ENCODE measurements at regions not wholly inside any gene's neighbourhood (a gene's known extent, or its start where the extent isn't known, plus 50 kb on each side); places are given as distances from the start of the nearest gene placed in this dataset.

DNA sequence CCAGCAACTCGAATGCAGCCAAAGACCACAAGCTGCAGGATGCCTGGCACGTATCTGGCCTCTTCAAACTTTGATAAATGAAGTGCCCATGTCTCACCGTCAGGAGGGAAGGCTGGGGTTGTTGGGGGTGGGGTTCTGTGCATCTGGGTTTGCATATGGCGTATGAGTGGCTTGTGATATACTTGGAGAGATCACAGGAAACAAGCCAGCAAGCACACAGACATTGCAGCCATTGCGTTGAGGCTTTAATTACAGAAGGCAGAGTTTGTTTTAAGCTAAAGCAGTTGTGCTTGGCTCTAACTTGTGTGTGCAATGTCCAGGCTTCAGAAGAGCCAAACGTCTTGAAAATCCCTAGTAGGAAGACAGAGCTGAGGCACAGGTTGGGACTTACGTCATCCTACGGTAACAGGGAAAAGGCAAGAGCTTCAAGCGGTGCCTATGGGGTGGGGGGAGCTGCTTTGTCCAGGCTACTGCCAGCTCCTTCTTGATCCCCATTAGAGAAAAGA lies 109.2 kb downstream of the ASB7 start:
- Mint-ChIP-seq H3K36me3 (ENCODE audit: low read depth, unreplicated experiment) (no peaks in the 10 kb centered on the region), H3K9me3 (ENCODE audit: unreplicated experiment) (peaks cover 7% of the 10 kb centered on the region), H3K27me3 (ENCODE audit: low read depth, unreplicated experiment) (peaks cover 18% of the 10 kb centered on the region), H3K4me1 (ENCODE audit: low read depth, unreplicated experiment) (peaks cover 6% of the 10 kb centered on the region), H3K4me3 (ENCODE audit: unreplicated experiment) (no peak overlapping the region), H3K27ac (ENCODE audit: unreplicated experiment) (no peak overlapping the region)
- Histone ChIP-seq H3K4me3 (ENCODE audit: insufficient read depth, low read depth, low read length) (no peak overlapping the region), H4K20me1 (ENCODE audit: insufficient read depth, low read length) (no peaks in the 10 kb centered on the region), H3K4me2 (ENCODE audit: low read length) (no peak overlapping the region), H3K4me1 (ENCODE audit: insufficient read depth, low read length) (peaks cover 18% of the 10 kb centered on the region), H3K27me3 (ENCODE audit: insufficient read depth, low read length) (no peaks in the 10 kb centered on the region), H3K36me3 (ENCODE audit: insufficient read depth, low read length) (no peaks in the 10 kb centered on the region), H2AFZ (ENCODE audit: low read depth, low read length) (no peak overlapping the region), H3K9me3 (ENCODE audit: insufficient read depth, low read depth, low read length) (no peaks in the 10 kb centered on the region), H3K27ac (ENCODE audit: low read depth, low read length) (no peak overlapping the region), H3K79me2 (ENCODE audit: insufficient read depth, low read length) (no peaks in the 10 kb centered on the region), H3K9ac (ENCODE audit: low read length) (no peak overlapping the region)
- no peak for FAIRE-seq
- DNase-seq (ENCODE audit: low read depth) = no peak
- TF ChIP-seq, protein P1, sequence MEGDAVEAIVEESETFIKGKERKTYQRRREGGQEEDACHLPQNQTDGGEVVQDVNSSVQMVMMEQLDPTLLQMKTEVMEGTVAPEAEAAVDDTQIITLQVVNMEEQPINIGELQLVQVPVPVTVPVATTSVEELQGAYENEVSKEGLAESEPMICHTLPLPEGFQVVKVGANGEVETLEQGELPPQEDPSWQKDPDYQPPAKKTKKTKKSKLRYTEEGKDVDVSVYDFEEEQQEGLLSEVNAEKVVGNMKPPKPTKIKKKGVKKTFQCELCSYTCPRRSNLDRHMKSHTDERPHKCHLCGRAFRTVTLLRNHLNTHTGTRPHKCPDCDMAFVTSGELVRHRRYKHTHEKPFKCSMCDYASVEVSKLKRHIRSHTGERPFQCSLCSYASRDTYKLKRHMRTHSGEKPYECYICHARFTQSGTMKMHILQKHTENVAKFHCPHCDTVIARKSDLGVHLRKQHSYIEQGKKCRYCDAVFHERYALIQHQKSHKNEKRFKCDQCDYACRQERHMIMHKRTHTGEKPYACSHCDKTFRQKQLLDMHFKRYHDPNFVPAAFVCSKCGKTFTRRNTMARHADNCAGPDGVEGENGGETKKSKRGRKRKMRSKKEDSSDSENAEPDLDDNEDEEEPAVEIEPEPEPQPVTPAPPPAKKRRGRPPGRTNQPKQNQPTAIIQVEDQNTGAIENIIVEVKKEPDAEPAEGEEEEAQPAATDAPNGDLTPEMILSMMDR (IDR thresholded peaks at IDR 0.05; ENCODE audit: insufficient read depth, low read depth, low read length) = no peak
- TF ChIP-seq EZH2 (IDR thresholded peaks at IDR 0.05; ENCODE audit: insufficient read depth, low read length) = no peak

DNA sequence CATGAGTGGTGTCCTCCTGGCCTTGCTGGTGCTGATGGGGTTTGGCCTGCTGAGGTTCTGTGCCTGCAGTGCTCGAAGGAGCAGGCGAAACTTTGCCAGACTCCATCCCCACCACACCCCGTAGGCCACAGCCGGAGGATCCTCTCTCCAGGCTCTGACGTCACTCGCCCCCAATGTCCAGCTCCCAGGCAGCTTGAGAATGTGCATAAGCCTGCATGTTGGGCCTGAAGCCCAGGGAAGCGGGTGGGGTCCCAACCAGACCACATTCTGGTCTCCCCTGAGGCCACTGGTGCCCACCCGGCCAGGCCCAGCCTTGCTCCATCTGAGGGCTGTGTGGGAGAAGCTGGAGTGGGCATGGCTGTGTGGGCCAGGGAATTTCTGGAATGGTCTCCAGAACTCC lies 109.8 kb downstream of the ASB7 start:
- H2AFZ ChIP-seq (ENCODE audit: low read depth, low read length) = no peak overlapping the region
- H3K9me3 ChIP-seq (ENCODE audit: insufficient read depth, low read depth, low read length) = no peaks in the 10 kb centered on the region
- H3K27ac ChIP-seq (ENCODE audit: low read depth, low read length) = peak overlapping the region; percentile 8
- H3K4me3 ChIP-seq (ENCODE audit: insufficient read depth, low read depth, low read length) = no peak overlapping the region
- H3K27me3 ChIP-seq (ENCODE audit: insufficient read depth, low read length) = no peaks in the 10 kb centered on the region
- no peak overlapping the region for H3K9ac ChIP-seq (ENCODE audit: low read length)
- Mint-ChIP-seq H3K9me3 (ENCODE audit: unreplicated experiment) (peaks cover 7% of the 10 kb centered on the region), H3K36me3 (ENCODE audit: low read depth, unreplicated experiment) (no peaks in the 10 kb centered on the region), H3K27ac (ENCODE audit: unreplicated experiment) (no peak overlapping the region), H3K27me3 (ENCODE audit: low read depth, unreplicated experiment) (peaks cover 13% of the 10 kb centered on the region), H3K4me1 (ENCODE audit: low read depth, unreplicated experiment) (peaks cover 6% of the 10 kb centered on the region), H3K4me3 (ENCODE audit: unreplicated experiment) (no peak overlapping the region)
- FAIRE-seq (no peak), DNase-seq (ENCODE audit: low read depth) (peak; percentile 59)
- H3K79me2 ChIP-seq (ENCODE audit: insufficient read depth, low read length) = no peaks in the 10 kb centered on the region
- H3K4me2 ChIP-seq (ENCODE audit: low read length) = no peak overlapping the region
- no peaks in the 10 kb centered on the region for H4K20me1 ChIP-seq (ENCODE audit: insufficient read depth, low read length)
- H3K36me3 ChIP-seq (ENCODE audit: insufficient read depth, low read length) = no peaks in the 10 kb centered on the region
- no peak for TF ChIP-seq EZH2 (IDR thresholded peaks at IDR 0.05; ENCODE audit: insufficient read depth, low read length)
- TF ChIP-seq, protein P1 (IDR thresholded peaks at IDR 0.05; ENCODE audit: insufficient read depth, low read depth, low read length) = no peak
- peaks cover 18% of the 10 kb centered on the region for H3K4me1 ChIP-seq (ENCODE audit: insufficient read depth, low read length)

DNA sequence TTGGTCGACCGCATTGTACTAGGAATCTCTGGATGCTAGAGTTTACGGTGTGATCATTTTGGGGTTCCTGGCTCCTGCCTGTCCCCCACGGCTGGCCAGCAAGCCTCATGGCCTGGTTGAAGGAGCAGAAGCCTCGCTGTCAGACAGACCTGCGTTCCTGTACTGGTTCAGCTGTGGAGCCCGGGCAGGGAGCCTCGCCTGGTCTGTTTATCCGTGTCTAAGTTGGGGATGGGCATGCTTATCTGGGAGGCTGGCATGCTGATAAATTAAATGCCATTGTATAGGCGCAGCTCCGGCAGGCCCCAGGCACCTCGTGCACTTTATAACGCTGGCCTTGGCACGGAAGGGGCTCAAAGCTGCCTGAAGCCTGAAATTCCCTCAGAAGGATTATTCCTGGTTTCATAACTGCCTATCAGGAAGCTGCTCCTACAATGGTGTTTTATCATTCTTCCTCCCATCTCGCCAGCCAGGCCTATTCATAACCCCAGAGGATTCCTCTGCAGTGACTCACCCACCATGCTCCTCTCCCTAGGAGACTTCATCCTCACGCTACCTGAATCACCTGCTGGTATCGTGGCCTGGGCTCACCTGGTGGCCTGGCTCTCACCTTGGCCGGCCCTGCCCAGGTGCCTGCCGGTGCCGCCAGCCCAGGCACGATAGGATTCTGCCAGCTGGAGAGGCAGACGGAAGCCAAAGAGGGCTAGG lies 110.9 kb downstream of the ASB7 start:
- no peaks in the 10 kb centered on the region for H3K27me3 ChIP-seq (ENCODE audit: insufficient read depth, low read length)
- Mint-ChIP-seq H3K9me3 (ENCODE audit: unreplicated experiment) (peaks cover 9% of the 10 kb centered on the region), H3K4me3 (ENCODE audit: unreplicated experiment) (no peak overlapping the region), H3K27ac (ENCODE audit: unreplicated experiment) (peak overlapping the region; percentile 75), H3K4me1 (ENCODE audit: low read depth, unreplicated experiment) (peaks cover 6% of the 10 kb centered on the region), H3K36me3 (ENCODE audit: low read depth, unreplicated experiment) (no peaks in the 10 kb centered on the region), H3K27me3 (ENCODE audit: low read depth, unreplicated experiment) (peaks cover 12% of the 10 kb centered on the region)
- TF ChIP-seq, protein P1 (IDR thresholded peaks at IDR 0.05; ENCODE audit: insufficient read depth, low read depth, low read length) = no peak
- no peak for TF ChIP-seq EZH2 (IDR thresholded peaks at IDR 0.05; ENCODE audit: insufficient read depth, low read length)
- peak overlapping the region; percentile 44 for H3K4me2 ChIP-seq (ENCODE audit: low read length)
- H3K9ac ChIP-seq (ENCODE audit: low read length) = peak overlapping the region; percentile 75
- peak; percentile 34 for FAIRE-seq
- no peak overlapping the region for H3K4me3 ChIP-seq (ENCODE audit: insufficient read depth, low read depth, low read length)
- no peaks in the 10 kb centered on the region for H3K36me3 ChIP-seq (ENCODE audit: insufficient read depth, low read length)
- H3K9me3 ChIP-seq (ENCODE audit: insufficient read depth, low read depth, low read length) = no peaks in the 10 kb centered on the region
- peak; percentile 89 for DNase-seq (ENCODE audit: low read depth)
- H3K27ac ChIP-seq (ENCODE audit: low read depth, low read length) = peak overlapping the region; percentile 84
- no peaks in the 10 kb centered on the region for H3K79me2 ChIP-seq (ENCODE audit: insufficient read depth, low read length)
- H4K20me1 ChIP-seq (ENCODE audit: insufficient read depth, low read length) = no peaks in the 10 kb centered on the region
- H3K4me1 ChIP-seq (ENCODE audit: insufficient read depth, low read length) = peaks cover 18% of the 10 kb centered on the region
- peak overlapping the region; percentile 62 for H2AFZ ChIP-seq (ENCODE audit: low read depth, low read length)
